Peyer's patch (tissue), 4 donors: ENCODE measurements at regions not wholly inside any gene's neighbourhood (a gene's known extent, or its start where the extent isn't known, plus 50 kb on each side); places are given as distances from the start of the nearest gene placed in this dataset.

Experiments used
- DNase-seq, 3 donors: peaks; one replicate each; pipeline ENCODE4 v3.0.0-alpha.2; 2017 to 2019
- H3K27ac ChIP-seq, 4 donors: fragments of 200-600 bp; sonication (generic); one replicate each; pipeline ENCODE4 v1.5.1; 2016 to 2019
- H3K27me3 ChIP-seq, 2 donors: fragments of 200-600 bp; sonication (generic); one replicate each; pipeline ENCODE4 v1.5.1; 2019
- H3K36me3 ChIP-seq, 3 donors: fragments of 200-600 bp; sonication (generic); one replicate each; pipeline ENCODE4 v1.5.1; 2016 to 2019
- H3K4me1 ChIP-seq, 4 donors: fragments of 200-600 bp; sonication (generic); one replicate each; pipeline ENCODE4 v1.5.1; 2016 to 2019
- H3K4me3 ChIP-seq, 4 donors: fragments of 200-600 bp; sonication (generic); 1 replicate in 3 of 4; 2 replicates in 1 of 4; pipeline ENCODE4 v1.5.1; 2016 to 2019; ENCODE audit warnings: mild to moderate bottlenecking in 1 of 4
- H3K9me3 ChIP-seq, 4 donors: fragments of 200-600 bp; sonication (generic); one replicate each; pipeline ENCODE4 v1.5.1; 2016 to 2019; ENCODE audit warnings: mild to moderate bottlenecking in 1 of 4
- CTCF ChIP-seq, 6 experiments: fragments of 450-650 bp in 4 of 6; fragments of 200-600 bp in 2 of 6; sonication (generic) in 1 of 6; IDR thresholded peaks; one replicate each; pipeline ENCODE4 v1.5.1; 2017 to 2019; ENCODE audit warnings: antibody characterized with exemption in 6 of 6, mild to moderate bottlenecking in 3 of 6, moderate library complexity in 1 of 6
- POLR2A ChIP-seq, 2 donors: fragments of 450-650 bp; IDR thresholded peaks; one replicate each; pipeline ENCODE4 v1.5.1; 2017; ENCODE audit warnings: antibody characterized with exemption in 2 of 2, mild to moderate bottlenecking in 2 of 2, moderate library complexity in 2 of 2

- no peak overlapping the region for H3K27ac ChIP-seq
- no peaks in the 10 kb centered on the region for H3K4me1 ChIP-seq
- TF ChIP-seq POLR2A (IDR thresholded peaks at IDR 0.05) (no peak), CTCF (IDR thresholded peaks at IDR 0.05) (no peak)
- no peaks in the 10 kb centered on the region for H3K27me3 ChIP-seq
- H3K9me3 ChIP-seq, result no peaks in the 10 kb centered on the region
- H3K36me3 ChIP-seq, result no peaks in the 10 kb centered on the region
- H3K4me3 ChIP-seq, result no peak overlapping the region
- no peak for DNase-seq
Measured at GRCh38 chr11:21825127-21825526, 367.8 kb upstream of the ANO5 start.

GRCh38 chr11:21838427-21838826, 354.5 kb upstream of the ANO5 start:
- Histone ChIP-seq H3K36me3 (no peaks in the 10 kb centered on the region), H3K9me3 (no peaks in the 10 kb centered on the region), H3K4me1 (no peaks in the 10 kb centered on the region), H3K4me3 (no peak overlapping the region), H3K27ac (no peak overlapping the region), H3K27me3 (no peaks in the 10 kb centered on the region)
- TF ChIP-seq CTCF (IDR thresholded peaks at IDR 0.05), result no peak
- no peak for TF ChIP-seq POLR2A (IDR thresholded peaks at IDR 0.05)
- no peak for DNase-seq

GRCh38 chr11:21839796-21840195, 353.1 kb upstream of the ANO5 start:
- DNase-seq, result no peak
- no peak overlapping the region for H3K27ac ChIP-seq
- TF ChIP-seq CTCF (IDR thresholded peaks at IDR 0.05) (no peak), POLR2A (IDR thresholded peaks at IDR 0.05) (no peak)
- H3K9me3 ChIP-seq, result no peaks in the 10 kb centered on the region
- H3K4me1 ChIP-seq, result no peaks in the 10 kb centered on the region
- H3K4me3 ChIP-seq, result no peak overlapping the region
- H3K27me3 ChIP-seq, result no peaks in the 10 kb centered on the region
- no peaks in the 10 kb centered on the region for H3K36me3 ChIP-seq

- no peaks in the 10 kb centered on the region for H3K36me3 ChIP-seq
- H3K27ac ChIP-seq, result no peak overlapping the region
- H3K4me3 ChIP-seq, result no peak overlapping the region
- TF ChIP-seq POLR2A (IDR thresholded peaks at IDR 0.05) (no peak), CTCF (IDR thresholded peaks at IDR 0.05) (no peak)
- no peaks in the 10 kb centered on the region for H3K4me1 ChIP-seq
- no peak for DNase-seq
- no peaks in the 10 kb centered on the region for H3K9me3 ChIP-seq
- H3K27me3 ChIP-seq, result no peaks in the 10 kb centered on the region
Measured at GRCh38 chr11:21861314-21861713, 331.6 kb upstream of the ANO5 start.

- DNase-seq, result no peak
- Histone ChIP-seq H3K27ac (no peak overlapping the region), H3K4me1 (no peaks in the 10 kb centered on the region), H3K4me3 (no peak overlapping the region), H3K27me3 (no peaks in the 10 kb centered on the region), H3K36me3 (no peaks in the 10 kb centered on the region), H3K9me3 (no peaks in the 10 kb centered on the region)
- no peak for TF ChIP-seq POLR2A (IDR thresholded peaks at IDR 0.05)
- no peak for TF ChIP-seq CTCF (IDR thresholded peaks at IDR 0.05)
Measured at GRCh38 chr11:21865541-21865940, 327.3 kb upstream of the ANO5 start.

GRCh38 chr11:21866781-21867180, 326.1 kb upstream of the ANO5 start:
- no peak overlapping the region for H3K4me3 ChIP-seq
- no peaks in the 10 kb centered on the region for H3K4me1 ChIP-seq
- no peaks in the 10 kb centered on the region for H3K27me3 ChIP-seq
- H3K36me3 ChIP-seq, result no peaks in the 10 kb centered on the region
- no peak overlapping the region for H3K27ac ChIP-seq
- no peak for DNase-seq
- TF ChIP-seq POLR2A (IDR thresholded peaks at IDR 0.05) (no peak), CTCF (IDR thresholded peaks at IDR 0.05) (no peak)
- H3K9me3 ChIP-seq, result no peaks in the 10 kb centered on the region
